ENCODE measurements at regions not wholly inside any gene's neighbourhood (a gene's known extent, or its start where the extent isn't known, plus 50 kb on each side); places are given as distances from the start of the nearest gene placed in this dataset.

DNA sequence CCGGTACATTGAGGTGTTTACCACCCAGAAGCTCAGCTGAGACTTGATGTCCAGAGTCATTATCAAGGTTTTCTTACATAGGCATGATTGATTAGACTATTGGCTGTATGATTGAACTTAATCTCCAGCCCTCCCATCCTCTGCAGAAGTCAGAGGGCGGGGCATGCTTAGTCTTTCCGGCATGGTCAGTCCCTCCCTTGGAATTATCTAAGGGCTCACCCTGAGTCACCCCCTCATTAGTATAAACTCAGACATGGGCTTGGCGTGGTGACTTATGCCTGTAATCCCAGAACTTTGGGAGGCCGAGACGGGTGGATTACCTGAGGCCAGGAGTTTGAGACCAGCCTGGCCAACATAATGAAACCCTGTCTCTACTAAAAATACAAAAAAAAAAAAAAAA is 243.9 kb downstream of the VAPA start:
- H3K9me3 Mint-ChIP-seq = no peaks in the 10 kb centered on the region
- H3K36me3 Mint-ChIP-seq (ENCODE audit: low read depth) = no peaks in the 10 kb centered on the region
- H3K27ac Mint-ChIP-seq = no peak overlapping the region
- H3K4me1 Mint-ChIP-seq (ENCODE audit: low read depth) = no peaks in the 10 kb centered on the region
- no peak overlapping the region for H3K4me3 Mint-ChIP-seq
- no peak for DNase-seq
- TF ChIP-seq, protein P1, sequence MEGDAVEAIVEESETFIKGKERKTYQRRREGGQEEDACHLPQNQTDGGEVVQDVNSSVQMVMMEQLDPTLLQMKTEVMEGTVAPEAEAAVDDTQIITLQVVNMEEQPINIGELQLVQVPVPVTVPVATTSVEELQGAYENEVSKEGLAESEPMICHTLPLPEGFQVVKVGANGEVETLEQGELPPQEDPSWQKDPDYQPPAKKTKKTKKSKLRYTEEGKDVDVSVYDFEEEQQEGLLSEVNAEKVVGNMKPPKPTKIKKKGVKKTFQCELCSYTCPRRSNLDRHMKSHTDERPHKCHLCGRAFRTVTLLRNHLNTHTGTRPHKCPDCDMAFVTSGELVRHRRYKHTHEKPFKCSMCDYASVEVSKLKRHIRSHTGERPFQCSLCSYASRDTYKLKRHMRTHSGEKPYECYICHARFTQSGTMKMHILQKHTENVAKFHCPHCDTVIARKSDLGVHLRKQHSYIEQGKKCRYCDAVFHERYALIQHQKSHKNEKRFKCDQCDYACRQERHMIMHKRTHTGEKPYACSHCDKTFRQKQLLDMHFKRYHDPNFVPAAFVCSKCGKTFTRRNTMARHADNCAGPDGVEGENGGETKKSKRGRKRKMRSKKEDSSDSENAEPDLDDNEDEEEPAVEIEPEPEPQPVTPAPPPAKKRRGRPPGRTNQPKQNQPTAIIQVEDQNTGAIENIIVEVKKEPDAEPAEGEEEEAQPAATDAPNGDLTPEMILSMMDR (IDR thresholded peaks at IDR 0.05) = no peak
- peaks cover 4% of the 10 kb centered on the region for H3K27me3 Mint-ChIP-seq (ENCODE audit: insufficient read depth)

DNA sequence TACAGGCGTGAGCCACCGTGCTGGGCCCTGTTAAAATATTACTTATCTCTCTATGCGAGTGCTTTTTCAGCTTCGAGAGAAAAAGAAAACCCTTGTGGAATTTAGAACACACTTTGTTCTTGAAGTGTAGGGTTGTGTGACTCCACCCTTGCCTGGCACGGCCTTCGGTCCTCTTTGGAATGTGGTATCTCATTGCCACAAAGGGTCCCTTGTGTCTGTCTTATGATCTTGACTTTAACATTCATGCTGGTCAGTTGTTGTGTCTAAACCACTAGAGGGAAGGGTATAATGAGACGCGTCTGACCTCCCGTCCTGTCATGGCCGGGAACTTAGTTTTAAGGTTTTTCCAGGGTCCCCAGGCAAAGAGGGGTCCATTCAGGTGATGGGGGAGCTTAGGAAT is 246.4 kb downstream of the VAPA start:
- no peaks in the 10 kb centered on the region for H3K9me3 Mint-ChIP-seq
- TF ChIP-seq, protein P1 (IDR thresholded peaks at IDR 0.05) = no peak
- no peaks in the 10 kb centered on the region for H3K36me3 Mint-ChIP-seq (ENCODE audit: low read depth)
- peaks cover 4% of the 10 kb centered on the region for H3K27me3 Mint-ChIP-seq (ENCODE audit: insufficient read depth)
- no peak overlapping the region for H3K27ac Mint-ChIP-seq
- H3K4me1 Mint-ChIP-seq (ENCODE audit: low read depth) = no peaks in the 10 kb centered on the region
- H3K4me3 Mint-ChIP-seq = no peak overlapping the region
- no peak for DNase-seq

DNA sequence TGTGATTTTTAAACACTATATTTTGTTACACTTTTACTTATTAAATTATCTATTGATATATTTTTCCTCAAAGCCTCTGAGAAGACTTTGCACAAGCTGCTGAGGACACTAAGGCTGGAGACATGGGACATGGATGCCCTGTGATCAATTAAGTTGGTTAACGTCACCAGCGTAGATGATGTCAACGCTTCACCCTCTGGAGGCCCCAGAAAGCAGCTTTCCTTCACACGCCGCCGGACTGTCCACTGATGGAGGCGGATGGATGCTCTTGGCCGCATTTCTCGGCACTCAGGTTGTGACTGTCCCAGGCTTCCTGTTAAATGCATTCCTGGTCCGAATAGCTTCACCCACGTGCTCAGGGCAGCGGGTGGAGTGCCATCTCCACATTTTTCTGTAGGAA is 247.5 kb downstream of the VAPA start:
- Mint-ChIP-seq H3K9me3 (no peaks in the 10 kb centered on the region), H3K4me3 (no peak overlapping the region), H3K4me1 (ENCODE audit: low read depth) (no peaks in the 10 kb centered on the region), H3K27me3 (ENCODE audit: insufficient read depth) (peaks cover 4% of the 10 kb centered on the region), H3K36me3 (ENCODE audit: low read depth) (no peaks in the 10 kb centered on the region), H3K27ac (no peak overlapping the region)
- DNase-seq = no peak
- TF ChIP-seq, protein P1 (IDR thresholded peaks at IDR 0.05) = no peak

DNA sequence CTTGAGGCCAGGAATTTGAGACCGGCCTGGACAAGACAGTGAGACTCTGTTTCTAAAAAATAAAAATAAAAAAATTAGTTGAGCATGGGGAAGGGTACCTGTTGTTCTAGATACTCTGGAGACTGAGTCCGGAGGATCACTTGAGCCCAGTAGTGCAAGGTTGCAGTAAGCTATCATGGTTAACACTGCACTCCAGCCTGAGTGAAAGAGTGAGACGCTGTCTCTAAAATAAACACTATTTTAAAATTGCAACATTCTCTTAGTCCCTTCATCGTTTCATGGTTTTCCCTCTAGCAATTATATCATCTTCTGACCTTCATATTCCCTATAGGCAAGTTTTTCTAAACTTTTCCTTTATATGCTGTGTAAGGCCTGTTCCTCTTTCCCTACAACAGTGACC is 248.5 kb downstream of the VAPA start:
- H3K9me3 Mint-ChIP-seq = no peaks in the 10 kb centered on the region
- H3K27me3 Mint-ChIP-seq (ENCODE audit: insufficient read depth) = peaks cover 4% of the 10 kb centered on the region
- H3K36me3 Mint-ChIP-seq (ENCODE audit: low read depth) = no peaks in the 10 kb centered on the region
- no peaks in the 10 kb centered on the region for H3K4me1 Mint-ChIP-seq (ENCODE audit: low read depth)
- H3K4me3 Mint-ChIP-seq = no peak overlapping the region
- no peak overlapping the region for H3K27ac Mint-ChIP-seq
- TF ChIP-seq, protein P1 (IDR thresholded peaks at IDR 0.05) = no peak
- no peak for DNase-seq

DNA sequence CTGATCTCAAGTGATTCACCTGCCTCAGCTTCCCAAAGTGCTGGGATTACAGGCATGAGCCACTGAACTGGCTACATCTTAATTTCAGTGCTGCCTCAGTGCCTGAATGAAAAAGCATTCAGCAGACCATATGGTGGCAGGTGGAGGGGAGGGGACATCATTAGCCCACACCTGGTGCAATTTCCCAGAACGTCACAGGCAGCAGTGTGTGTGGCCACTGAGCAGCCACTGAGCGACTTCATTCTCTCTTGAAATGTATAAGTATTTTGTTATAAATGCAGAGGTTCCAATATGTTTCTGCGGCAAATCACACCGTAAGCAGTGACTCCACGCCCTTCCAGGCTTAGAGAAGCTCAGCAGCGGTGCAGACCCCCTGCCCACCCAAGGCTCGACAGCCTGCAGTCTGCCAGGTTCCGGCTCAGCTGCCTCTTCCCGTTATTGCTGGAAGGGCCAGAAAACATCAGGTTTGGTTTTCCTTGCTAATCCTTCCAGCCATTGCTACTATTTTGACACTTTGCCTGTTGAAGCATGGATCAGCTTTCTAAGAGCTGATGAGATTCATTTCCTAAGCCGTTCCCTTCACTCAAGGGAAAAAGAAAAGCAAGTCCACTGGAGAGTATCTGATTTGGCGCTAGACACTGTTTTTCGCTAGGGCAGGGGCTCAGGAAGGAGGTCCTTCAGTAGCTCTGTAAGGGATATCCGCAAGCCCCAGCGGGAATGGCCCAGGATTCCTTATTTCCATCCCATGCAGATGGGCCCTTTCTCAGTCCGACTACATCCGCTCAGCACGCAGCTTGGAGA is 250.7 kb downstream of the VAPA start:
- DNase-seq = no peak
- no peaks in the 10 kb centered on the region for H3K9me3 Mint-ChIP-seq
- H3K27me3 Mint-ChIP-seq (ENCODE audit: insufficient read depth) = no peaks in the 10 kb centered on the region; the same call in 1 of the 2 replicates
- no peak overlapping the region for H3K4me3 Mint-ChIP-seq
- H3K4me1 Mint-ChIP-seq (ENCODE audit: low read depth) = peaks cover 9% of the 10 kb centered on the region
- TF ChIP-seq, protein P1 (IDR thresholded peaks at IDR 0.05) = no peak
- H3K36me3 Mint-ChIP-seq (ENCODE audit: low read depth) = no peaks in the 10 kb centered on the region
- H3K27ac Mint-ChIP-seq = no peak overlapping the region
